H9 (cell line): ENCODE measurements at regions not wholly inside any gene's neighbourhood (a gene's known extent, or its start where the extent isn't known, plus 50 kb on each side); places are given as distances from the start of the nearest gene placed in this dataset.

ENCODE experiments used
- DNase-seq: peaks from one replicate; pipeline ENCODE4 v3.0.0-alpha.2; 2017
- H2AFZ ChIP-seq: one replicate; pipeline ENCODE4 v1.6.1; 2013; ENCODE audit warnings: mild to moderate bottlenecking, low read length, control low read depth, moderate library complexity
- H2AK5ac ChIP-seq: 2 replicates; pipeline ENCODE4 v1.6.1; 2013; ENCODE audit warnings: low read length, control low read depth, mixed read lengths; ENCODE audit not compliant: insufficient read length
- H2BK120ac ChIP-seq: one replicate; pipeline ENCODE4 v1.6.1; 2013; ENCODE audit warnings: low read depth, mild to moderate bottlenecking, low read length, control low read depth, inconsistent platforms; ENCODE audit not compliant: poor library complexity, severe bottlenecking
- H2BK12ac ChIP-seq: 2 replicates; pipeline ENCODE4 v1.6.1; 2013; ENCODE audit warnings: low read length, control low read depth, mixed read lengths, low read depth; ENCODE audit not compliant: insufficient read length
- H2BK15ac ChIP-seq: 2 replicates; pipeline ENCODE4 v1.6.1; 2013; ENCODE audit warnings: low read depth, low read length, control low read depth
- H2BK20ac ChIP-seq: one replicate; pipeline ENCODE4 v1.6.1; 2013; ENCODE audit warnings: low read depth, mild to moderate bottlenecking, low read length, control low read depth, inconsistent platforms; ENCODE audit not compliant: poor library complexity, severe bottlenecking
- H2BK5ac ChIP-seq: 2 replicates; pipeline ENCODE4 v1.6.1; 2013; ENCODE audit warnings: low read length, control low read depth, mixed read lengths; ENCODE audit not compliant: insufficient read length
- H3K14ac ChIP-seq: 2 replicates; pipeline ENCODE4 v1.6.1; 2013; ENCODE audit warnings: low read length, control low read depth; ENCODE audit not compliant: insufficient read depth
- H3K18ac ChIP-seq: 2 replicates; pipeline ENCODE4 v1.6.1; 2013; ENCODE audit warnings: low read depth, mild to moderate bottlenecking, mixed read lengths, low read length, control low read depth; ENCODE audit not compliant: insufficient read length
- H3K23ac ChIP-seq: 2 replicates; pipeline ENCODE4 v1.6.1; 2013; ENCODE audit warnings: low read length, control low read depth, mixed read lengths, low read depth; ENCODE audit not compliant: insufficient read length
- H3K23me2 ChIP-seq: 2 replicates; pipeline ENCODE4 v1.6.1; 2013; ENCODE audit warnings: low read depth, mild to moderate bottlenecking, mixed read lengths, low read length, control low read depth; ENCODE audit not compliant: insufficient read length, poor library complexity, severe bottlenecking
- H3K27ac ChIP-seq: 2 replicates; pipeline ENCODE4 v1.5.1; 2013; ENCODE audit warnings: low read length, control low read depth, mixed read lengths, low read depth; ENCODE audit not compliant: insufficient read length
- H3K27me3 ChIP-seq: 2 replicates; pipeline ENCODE4 v1.6.1; 2013; ENCODE audit warnings: low read length, control low read depth, inconsistent platforms; ENCODE audit not compliant: insufficient read depth
- H3K4ac ChIP-seq: 2 replicates; pipeline ENCODE4 v1.6.1; 2013; ENCODE audit warnings: low read depth, mild to moderate bottlenecking, control low read depth, inconsistent platforms, low read length, moderate library complexity
- H3K4me1 ChIP-seq: 2 replicates; pipeline ENCODE4 v1.6.1; 2013; ENCODE audit warnings: low read length, control low read depth, inconsistent platforms; ENCODE audit not compliant: insufficient read depth
- H3K4me2 ChIP-seq: 2 replicates; pipeline ENCODE4 v1.6.1; 2013; ENCODE audit warnings: low read length, control low read depth, mixed read lengths; ENCODE audit not compliant: insufficient read length, insufficient read depth
- H3K56ac ChIP-seq: 2 replicates; pipeline ENCODE4 v1.6.1; 2013; ENCODE audit warnings: low read depth, mild to moderate bottlenecking, mixed read lengths, low read length, control low read depth; ENCODE audit not compliant: insufficient read length
- H3K79me1 ChIP-seq: 2 replicates; pipeline ENCODE4 v1.6.1; 2013; ENCODE audit warnings: low read depth, mild to moderate bottlenecking, moderate library complexity, low read length, control low read depth, inconsistent platforms; ENCODE audit not compliant: insufficient read depth, poor library complexity, severe bottlenecking
- H3K79me2 ChIP-seq: 2 replicates; pipeline ENCODE4 v1.6.1; 2013; ENCODE audit warnings: low read length, control low read depth, inconsistent platforms; ENCODE audit not compliant: insufficient read depth
- H3K9ac ChIP-seq: 2 replicates; pipeline ENCODE4 v1.6.1; 2013; ENCODE audit warnings: low read length, control low read depth, mixed read lengths; ENCODE audit not compliant: insufficient read length; ENCODE audit errors: extremely low read depth
- H3K9me3 ChIP-seq: one replicate; pipeline ENCODE4 v1.6.1; 2013; ENCODE audit warnings: low read depth, low read length, inconsistent platforms; ENCODE audit not compliant: control insufficient read depth
- H3T11ph ChIP-seq: one replicate; pipeline ENCODE4 v1.6.1; 2013; ENCODE audit warnings: mild to moderate bottlenecking, low read length, control low read depth, inconsistent platforms
- H4K20me1 ChIP-seq: one replicate; pipeline ENCODE4 v1.6.1; 2013; ENCODE audit not compliant: control insufficient read depth, insufficient read length, insufficient read depth
- H4K5ac ChIP-seq: 2 replicates; pipeline ENCODE4 v1.6.1; 2013; ENCODE audit warnings: low read depth, mild to moderate bottlenecking, mixed read lengths, low read length, control low read depth; ENCODE audit not compliant: insufficient read length
- H4K8ac ChIP-seq: replicated peaks from 2 replicates; pipeline ENCODE4 v1.6.1; 2013; ENCODE audit warnings: low read length, control low read depth, mixed read lengths, low read depth; ENCODE audit not compliant: insufficient read length
- H4K91ac ChIP-seq: 2 replicates; pipeline ENCODE4 v1.6.1; 2013; ENCODE audit warnings: low read depth, mild to moderate bottlenecking, moderate library complexity, mixed read lengths, low read length, control low read depth; ENCODE audit not compliant: insufficient read length
- H3K27ac Mint-ChIP-seq, 3 experiments: 2 replicates in 2 of 3; 3 replicates in 1 of 3; pipeline ENCODE4 v1.8.0; 2020 to 2021; ENCODE audit warnings: mixed read lengths in 3 of 3, mild to moderate bottlenecking in 1 of 3, moderate library complexity in 1 of 3
- H3K27me3 Mint-ChIP-seq: 2 replicates; pipeline ENCODE4 v1.8.0; 2021; ENCODE audit warnings: low read depth, mild to moderate bottlenecking, moderate library complexity, mixed read lengths
- H3K36me3 Mint-ChIP-seq, 3 experiments: 2 replicates in 2 of 3; 3 replicates in 1 of 3; pipeline ENCODE4 v1.8.0; 2020 to 2021; ENCODE audit warnings: low read depth in 3 of 3, mixed read lengths in 3 of 3; ENCODE audit not compliant: insufficient read depth in 1 of 3
- H3K4me1 Mint-ChIP-seq, 2 experiments: 2 replicates each; pipeline ENCODE4 v1.8.0; 2020; ENCODE audit warnings: mixed read lengths in 2 of 2
- H3K4me3 Mint-ChIP-seq, 2 experiments: 2 replicates in 1 of 2; 3 replicates in 1 of 2; pipeline ENCODE4 v1.8.0; 2020 to 2021; ENCODE audit warnings: mild to moderate bottlenecking in 2 of 2, mixed read lengths in 2 of 2, moderate library complexity in 1 of 2
- H3K9me3 Mint-ChIP-seq, 2 experiments: 2 replicates in 1 of 2; 3 replicates in 1 of 2; pipeline ENCODE4 v1.8.0; 2020; ENCODE audit warnings: mild to moderate bottlenecking in 2 of 2, mixed read lengths in 2 of 2, moderate library complexity in 1 of 2
- CTCF ChIP-seq: fragments of 200-600 bp; sonication (generic); conservative IDR thresholded peaks from 3 replicates; pipeline ENCODE4 v1.8.0; 2021; ENCODE audit warnings: antibody characterized with exemption, mild to moderate bottlenecking
- WGBS: extraction: QIAGEN DNeasy Blood & Tissue Kit; methylation state at CpG from one replicate; pipeline ENCODE4 v1.1.7; 2013; ENCODE audit warnings: missing lambda C conversion rate, low lambda C conversion rate, mixed read lengths; ENCODE audit not compliant: insufficient read length; ENCODE audit errors: extremely low coverage; 5-methylcytosine and 5-hydroxymethylcytosine counted together

DNA sequence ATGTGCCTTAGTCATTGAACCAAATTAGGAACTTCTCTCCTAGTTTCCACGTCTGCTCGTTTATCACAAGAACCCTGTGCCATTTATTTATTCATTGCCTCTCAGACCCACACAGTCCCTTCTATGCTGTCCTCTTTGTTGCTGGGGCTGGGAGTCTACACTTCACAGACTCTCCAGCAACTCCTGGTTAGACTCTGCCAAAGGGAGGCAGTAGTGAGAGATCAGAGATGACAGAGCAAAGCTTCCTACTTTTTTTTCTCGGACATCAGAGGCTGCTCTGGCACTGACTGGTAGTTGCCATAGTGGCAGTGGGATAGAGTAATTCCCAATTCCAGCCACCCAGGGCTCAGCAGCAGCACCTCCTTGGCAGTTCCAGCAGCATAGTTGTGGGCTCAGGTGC, 277.5 kb downstream of the BCL11A start:
- H3K9me3 ChIP-seq = no peaks in the 10 kb centered on the region
- H2BK5ac ChIP-seq = no peak overlapping the region
- no peak overlapping the region for H3K18ac ChIP-seq
- Mint-ChIP-seq H3K27me3 (peaks cover 10% of the 10 kb centered on the region; the same call in 1 of the 2 replicates), H3K4me3 (no peak overlapping the region), H3K27ac (no peak overlapping the region), H3K9me3 (peaks cover 8 to 14% of the 10 kb centered on the region in 2 experiments; a peak in 4 of 5 replicates), H3K4me1 (peaks cover 7 to 19% of the 10 kb centered on the region in 2 experiments), H3K36me3 (peaks cover 0 to 5% (median 2%) of the 10 kb centered on the region in 3 experiments; a peak in 3 of 7 replicates)
- H3K56ac ChIP-seq = no peak overlapping the region
- H3K27me3 ChIP-seq = no peaks in the 10 kb centered on the region
- no peaks in the 10 kb centered on the region for H3K4me1 ChIP-seq
- H2BK12ac ChIP-seq = no peak overlapping the region
- no peak overlapping the region for H3K14ac ChIP-seq
- peak; percentile 45 for DNase-seq
- WGBS = no CpG with 5 or more reads among the region's 3 CpGs
- H3K79me1 ChIP-seq = no peaks in the 10 kb centered on the region
- no peak overlapping the region for H2BK15ac ChIP-seq
- no peak overlapping the region for H3K9ac ChIP-seq
- H2BK120ac ChIP-seq = no peak overlapping the region
- H4K20me1 ChIP-seq = no peaks in the 10 kb centered on the region
- H4K5ac ChIP-seq = no peak overlapping the region
- H3K79me2 ChIP-seq = no peaks in the 10 kb centered on the region
- no peak overlapping the region for H2BK20ac ChIP-seq
- no peak overlapping the region for H3K23ac ChIP-seq
- H2AFZ ChIP-seq = no peak overlapping the region
- no peaks in the 10 kb centered on the region for H3K23me2 ChIP-seq
- no peak overlapping the region for H3T11ph ChIP-seq
- no peak overlapping the region for H4K8ac ChIP-seq
- no peak overlapping the region for H2AK5ac ChIP-seq
- H3K4me2 ChIP-seq = no peak overlapping the region
- peak; percentile 46 for TF ChIP-seq CTCF
- no peak overlapping the region for H4K91ac ChIP-seq
- H3K27ac ChIP-seq = no peak overlapping the region
- H3K4ac ChIP-seq = no peak overlapping the region
